Memory B cell (primary cell): ENCODE measurements at regions not wholly inside any gene's neighbourhood (a gene's known extent, or its start where the extent isn't known, plus 50 kb on each side); places are given as distances from the start of the nearest gene placed in this dataset.

Experiments
- ATAC-seq: fragments of 150-1000 bp; cut with Tn5 transposase; 2 replicates; pipeline ENCODE4 v1.10.0; 2021; ENCODE audit warnings: low read depth, mild to moderate bottlenecking, moderate library complexity
- DNase-seq, 2 donors: peaks; one replicate each; pipeline ENCODE4 v3.0.0; 2022; ENCODE audit warnings: low spot score in 2 of 2
- H3K27ac Mint-ChIP-seq: one replicate; pipeline ENCODE4 v1.8.0; 2022; ENCODE audit warnings: mild to moderate bottlenecking, moderate library complexity, mixed read lengths
- H3K27me3 Mint-ChIP-seq: one replicate; pipeline ENCODE4 v1.8.0; 2022; ENCODE audit warnings: mixed read lengths
- H3K36me3 Mint-ChIP-seq: one replicate; pipeline ENCODE4 v1.8.0; 2022; ENCODE audit warnings: mild to moderate bottlenecking, mixed read lengths
- H3K4me1 Mint-ChIP-seq: one replicate; pipeline ENCODE4 v1.8.0; 2022; ENCODE audit warnings: mixed read lengths
- H3K4me3 Mint-ChIP-seq: one replicate; pipeline ENCODE4 v1.8.0; 2022; ENCODE audit warnings: mild to moderate bottlenecking, moderate library complexity, mixed read lengths
- H3K9me3 Mint-ChIP-seq: one replicate; pipeline ENCODE4 v1.8.0; 2022; ENCODE audit warnings: mixed read lengths

DNA sequence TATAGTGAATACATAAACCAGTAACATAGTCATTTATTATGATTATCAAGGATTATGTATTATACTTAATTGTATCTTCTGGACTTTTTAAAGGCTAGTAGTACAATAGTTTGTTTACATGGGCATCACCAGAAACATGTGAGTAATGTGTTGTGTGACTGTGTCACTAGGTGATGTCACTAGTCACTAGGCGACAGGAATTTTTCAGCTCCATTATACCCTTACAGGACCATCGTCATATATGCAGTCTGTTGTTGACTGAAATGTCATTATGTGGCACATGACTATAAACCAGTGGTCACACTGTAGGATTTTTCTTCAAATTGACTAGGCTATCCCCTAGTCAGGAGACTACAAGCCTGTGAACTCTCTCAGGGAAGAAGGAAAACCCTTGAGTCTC is 86.5 kb upstream of the CENPW start:
- H3K9me3 Mint-ChIP-seq, result peaks cover 2% of the 10 kb centered on the region
- H3K27me3 Mint-ChIP-seq, result no peaks in the 10 kb centered on the region
- ATAC-seq, result no peak
- no peak overlapping the region for H3K27ac Mint-ChIP-seq
- peaks cover 3% of the 10 kb centered on the region for H3K36me3 Mint-ChIP-seq
- no peak for DNase-seq
- H3K4me1 Mint-ChIP-seq, result no peaks in the 10 kb centered on the region
- no peak overlapping the region for H3K4me3 Mint-ChIP-seq

DNA sequence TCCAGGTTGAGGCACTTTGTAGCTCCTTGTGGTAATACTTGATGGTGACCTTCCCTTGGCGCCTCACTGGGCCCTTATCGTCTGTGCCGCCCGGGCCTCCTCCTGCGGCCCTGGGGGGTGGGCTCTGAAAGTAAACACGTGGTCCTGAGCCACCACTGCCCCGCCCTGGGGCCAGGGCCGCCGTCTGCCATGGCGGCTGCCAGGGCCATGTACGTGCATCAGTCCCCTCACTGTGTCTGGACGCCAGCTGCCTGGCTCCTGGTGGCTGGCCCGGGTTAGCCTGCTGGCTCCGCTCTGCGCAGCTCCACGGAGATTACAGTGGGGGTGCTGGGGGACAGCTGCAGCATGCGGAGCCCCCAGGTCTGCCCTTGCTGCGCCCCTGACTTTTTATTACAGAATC is 81.8 kb upstream of the CENPW start:
- Mint-ChIP-seq H3K27me3 (no peaks in the 10 kb centered on the region), H3K4me3 (no peak overlapping the region), H3K4me1 (no peaks in the 10 kb centered on the region), H3K9me3 (peaks cover 25% of the 10 kb centered on the region), H3K27ac (no peak overlapping the region), H3K36me3 (peaks cover 8% of the 10 kb centered on the region)
- ATAC-seq (no peak), DNase-seq (no peak)

DNA sequence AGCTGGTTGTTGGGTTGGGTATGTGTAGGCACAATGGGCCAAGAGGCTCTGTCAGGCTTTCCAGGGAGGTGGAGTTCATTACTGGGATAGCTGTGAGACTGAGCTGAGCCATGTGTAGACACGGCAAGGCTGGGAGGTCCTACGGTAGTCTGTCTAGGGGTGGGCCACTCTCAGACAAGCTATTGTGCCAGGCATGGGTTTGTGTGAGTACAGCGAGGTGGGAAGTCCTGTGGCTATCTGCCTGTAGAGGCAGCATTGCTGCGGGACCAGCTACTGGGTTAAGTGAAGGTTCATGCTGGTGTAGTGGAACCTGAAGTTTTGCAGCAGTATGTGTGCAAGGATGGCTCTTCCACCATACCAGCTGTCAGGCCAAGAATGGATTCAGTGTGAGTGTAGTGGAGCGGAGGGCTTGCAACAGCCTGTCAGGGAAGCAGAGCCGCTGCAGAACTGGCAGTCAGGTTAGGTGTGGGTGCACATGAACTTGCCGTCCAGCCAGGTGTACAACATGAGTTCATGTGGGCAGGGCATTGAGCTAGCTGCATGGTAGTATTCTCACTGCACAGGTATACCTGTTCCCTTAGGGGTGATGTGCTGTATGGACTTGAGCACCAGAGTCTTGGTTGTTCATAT is 78.0 kb upstream of the CENPW start:
- DNase-seq, result no peak
- Mint-ChIP-seq H3K27ac (no peak overlapping the region), H3K4me1 (no peaks in the 10 kb centered on the region), H3K9me3 (peaks cover 25% of the 10 kb centered on the region), H3K36me3 (peaks cover 8% of the 10 kb centered on the region), H3K4me3 (no peak overlapping the region), H3K27me3 (no peaks in the 10 kb centered on the region)
- ATAC-seq, result no peak

DNA sequence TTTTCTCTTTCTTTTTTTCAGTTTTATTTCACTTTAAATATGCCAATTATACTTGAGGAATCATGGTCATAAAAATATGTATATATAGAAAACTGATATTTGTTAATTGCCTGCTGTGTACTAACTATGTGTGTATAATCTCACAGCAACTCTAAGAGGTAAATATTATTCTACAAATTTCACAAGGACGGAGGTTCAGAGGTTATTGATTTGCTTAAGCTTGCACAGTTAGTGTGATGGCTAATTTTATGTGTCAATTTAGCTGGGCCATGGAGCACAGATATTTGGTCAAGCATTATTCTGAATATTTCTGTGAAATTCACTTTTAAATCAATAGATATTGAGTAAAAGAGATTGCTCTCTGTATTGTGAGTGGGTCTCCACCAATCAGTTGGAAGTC is 75.7 kb upstream of the CENPW start:
- Mint-ChIP-seq H3K27ac (no peak overlapping the region), H3K9me3 (peaks cover 23% of the 10 kb centered on the region), H3K4me1 (no peaks in the 10 kb centered on the region), H3K4me3 (no peak overlapping the region), H3K36me3 (peaks cover 7% of the 10 kb centered on the region), H3K27me3 (no peaks in the 10 kb centered on the region)
- DNase-seq (no peak), ATAC-seq (no peak)

DNA sequence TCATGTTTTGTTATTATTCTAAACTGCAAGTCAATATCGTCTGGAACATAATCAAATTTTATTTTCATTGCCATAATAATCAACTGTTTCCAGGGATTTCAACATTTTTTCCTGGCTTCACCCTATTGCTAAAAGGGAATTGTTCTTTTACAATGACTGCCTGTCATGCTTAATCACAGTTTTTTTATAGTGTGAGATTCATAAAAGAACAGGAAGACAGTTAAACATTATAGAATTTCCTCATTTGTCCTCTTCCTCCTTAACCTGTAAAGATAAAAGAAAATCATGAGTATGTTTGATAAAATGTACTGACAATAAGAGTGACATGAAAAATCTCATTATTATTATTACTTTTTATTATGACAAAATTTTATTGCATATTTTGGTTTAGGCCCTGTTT is 73.3 kb upstream of the CENPW start:
- ATAC-seq, result no peak
- peaks cover 3% of the 10 kb centered on the region for H3K36me3 Mint-ChIP-seq
- peaks cover 5% of the 10 kb centered on the region for H3K9me3 Mint-ChIP-seq
- no peak overlapping the region for H3K4me3 Mint-ChIP-seq
- H3K27me3 Mint-ChIP-seq, result no peaks in the 10 kb centered on the region
- no peak for DNase-seq
- H3K27ac Mint-ChIP-seq, result no peak overlapping the region
- H3K4me1 Mint-ChIP-seq, result no peaks in the 10 kb centered on the region

DNA sequence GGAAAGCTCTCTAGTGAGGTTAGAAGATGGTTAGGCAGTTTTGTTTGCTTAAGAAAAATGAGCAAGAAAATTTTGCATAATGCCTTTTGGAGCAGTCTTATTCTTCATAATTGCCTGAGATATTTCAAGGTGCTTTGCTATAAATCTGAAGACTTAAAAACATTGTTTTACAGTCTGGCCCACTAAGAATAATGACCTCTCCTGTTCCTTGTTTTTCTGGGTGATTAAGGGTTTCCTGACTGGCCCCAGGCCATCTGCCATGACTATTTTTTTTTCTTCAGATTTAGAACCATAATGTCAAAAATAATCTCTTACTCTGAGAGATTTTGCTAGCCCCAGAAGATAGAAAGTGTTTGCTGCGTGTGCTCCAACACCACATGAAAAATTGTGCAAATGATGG is 72.3 kb upstream of the CENPW start:
- Mint-ChIP-seq H3K4me3 (no peak overlapping the region), H3K27me3 (no peaks in the 10 kb centered on the region), H3K9me3 (peaks cover 2% of the 10 kb centered on the region), H3K27ac (no peak overlapping the region), H3K36me3 (peaks cover 2% of the 10 kb centered on the region), H3K4me1 (no peaks in the 10 kb centered on the region)
- no peak for DNase-seq
- no peak for ATAC-seq

DNA sequence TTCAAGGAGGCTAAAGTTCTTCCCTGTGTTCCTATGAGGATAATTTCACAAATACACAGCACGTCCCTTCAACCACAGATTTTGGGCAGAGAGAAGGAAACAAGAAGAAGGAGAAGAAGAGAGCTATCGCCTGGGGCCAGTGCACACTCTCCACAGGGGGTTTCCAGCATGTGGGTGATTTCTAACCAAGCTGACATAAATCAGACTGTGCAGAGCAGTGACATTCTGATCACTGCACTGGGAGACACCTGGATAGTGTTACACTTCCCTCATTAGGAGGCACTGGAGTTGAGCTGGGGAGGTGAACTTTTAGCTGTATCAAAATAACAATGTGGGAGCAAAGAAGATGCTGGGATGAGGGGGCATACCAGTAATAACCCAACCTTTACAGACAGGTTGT is 71.8 kb upstream of the CENPW start:
- H3K36me3 Mint-ChIP-seq, result peaks cover 2% of the 10 kb centered on the region
- H3K4me1 Mint-ChIP-seq, result no peaks in the 10 kb centered on the region
- H3K27me3 Mint-ChIP-seq, result no peaks in the 10 kb centered on the region
- H3K9me3 Mint-ChIP-seq, result no peaks in the 10 kb centered on the region
- H3K4me3 Mint-ChIP-seq, result no peak overlapping the region
- ATAC-seq (no peak), DNase-seq (no peak)
- no peak overlapping the region for H3K27ac Mint-ChIP-seq

DNA sequence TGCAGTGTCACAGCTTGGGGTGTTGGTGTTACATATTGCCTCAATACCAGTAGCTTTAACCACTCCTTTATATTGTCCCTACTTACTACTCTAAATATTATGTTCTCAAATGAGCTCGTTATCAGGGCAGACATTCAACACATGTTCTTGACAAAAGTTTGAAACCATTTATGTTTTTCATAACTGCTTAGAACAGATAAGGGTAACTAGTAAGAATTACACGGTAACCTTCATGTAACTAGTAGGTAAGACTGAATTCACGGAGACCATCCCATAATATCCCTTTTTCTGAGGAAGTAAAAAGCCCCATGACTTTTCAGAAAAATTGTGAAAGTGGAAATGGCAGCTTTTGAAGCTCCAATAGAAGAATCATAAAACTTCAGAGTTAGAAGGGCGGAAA is 59.6 kb upstream of the CENPW start:
- no peak for DNase-seq
- Mint-ChIP-seq H3K4me3 (no peak overlapping the region), H3K27me3 (peaks cover 2% of the 10 kb centered on the region)

DNA sequence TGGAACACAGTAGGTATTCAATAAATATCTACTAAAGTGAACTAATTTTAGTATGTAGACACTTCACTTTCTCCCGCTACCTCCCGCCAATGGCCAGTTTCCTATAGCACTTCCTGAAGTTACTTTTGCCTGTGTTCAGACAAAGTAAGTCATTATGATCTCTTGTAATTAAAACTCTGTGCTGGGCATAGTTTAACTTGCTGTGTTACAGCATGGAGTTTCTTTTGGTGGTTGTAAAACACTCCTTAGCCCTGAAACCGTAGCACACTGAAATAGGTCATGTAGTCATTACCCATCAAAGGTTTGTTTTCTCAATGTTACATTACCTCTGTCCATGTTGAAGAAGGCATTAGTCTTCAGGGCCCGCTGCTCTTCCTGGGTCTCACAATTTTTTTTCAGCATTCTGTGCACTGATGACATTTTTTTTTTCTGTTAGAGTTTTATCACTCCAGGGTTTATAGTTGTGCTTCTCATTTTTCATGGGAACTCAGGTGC is 54.0 kb upstream of the CENPW start:
- Mint-ChIP-seq H3K4me3 (no peak overlapping the region), H3K9me3 (no peaks in the 10 kb centered on the region), H3K27me3 (peaks cover 2% of the 10 kb centered on the region), H3K27ac (no peak overlapping the region), H3K36me3 (no peaks in the 10 kb centered on the region), H3K4me1 (no peaks in the 10 kb centered on the region)
- ATAC-seq (no peak), DNase-seq (no peak)

More for the DNA sequence above, 59.6 kb upstream of the CENPW start:
- no peaks in the 10 kb centered on the region for H3K36me3 Mint-ChIP-seq
- H3K27ac Mint-ChIP-seq, result no peak overlapping the region
- no peaks in the 10 kb centered on the region for H3K4me1 Mint-ChIP-seq
- no peak for ATAC-seq
- no peaks in the 10 kb centered on the region for H3K9me3 Mint-ChIP-seq
